Activated CD8-positive, alpha-beta memory T cell treated with anti-CD3 and anti-CD28 coated beads, Interleukin-2, amount 50 U/mL, for 24 hours (primary cell): ENCODE measurements at regions not wholly inside any gene's neighbourhood (a gene's known extent, or its start where the extent isn't known, plus 50 kb on each side); places are given as distances from the start of the nearest gene placed in this dataset.

ENCODE experiments used
- DNase-seq: peaks from one replicate; pipeline ENCODE4 v3.0.0-alpha.2; 2020; ENCODE audit errors: extremely low read depth

DNA sequence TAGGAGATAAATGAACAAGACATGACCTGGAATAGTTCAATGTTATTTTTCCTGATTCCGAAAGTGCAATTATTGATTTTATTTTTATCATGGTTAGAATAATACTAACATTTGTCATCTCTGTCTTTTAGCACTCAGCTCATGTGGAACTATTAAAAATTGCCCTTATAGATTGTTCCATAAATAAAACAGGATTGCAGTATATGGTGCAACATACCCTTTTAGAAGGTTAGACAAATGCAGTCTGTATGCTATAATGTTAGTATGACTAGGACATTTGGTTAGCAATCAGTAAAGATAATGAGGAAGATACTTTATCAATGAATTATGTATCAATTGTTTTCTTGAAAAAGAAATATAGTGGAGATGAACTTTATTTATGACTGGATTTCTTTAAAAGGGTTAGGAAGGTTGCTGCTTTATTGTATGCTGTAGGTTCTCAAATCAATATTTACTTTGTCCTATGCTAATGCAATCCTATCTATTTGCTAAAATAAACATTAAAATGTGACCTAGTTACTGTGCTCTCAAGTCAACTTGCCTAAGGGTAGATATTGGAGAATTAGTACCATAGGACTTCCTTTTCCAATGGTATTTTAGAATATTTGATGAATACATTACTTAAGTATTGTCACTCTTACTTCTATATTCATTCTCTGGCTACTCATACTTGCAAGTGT lies 348.9 kb upstream of the ISL1 start:
- no peak for DNase-seq

GRCh38 chr5:51039424-51040329 lies 343.6 kb upstream of the ISL1 start:
- no peak for DNase-seq

- no peak for DNase-seq
Measured at GRCh38 chr5:51043745-51044144, 339.5 kb upstream of the ISL1 start.

GRCh38 chr5:51047369-51047768 lies 335.9 kb upstream of the ISL1 start:
- DNase-seq = no peak

DNA sequence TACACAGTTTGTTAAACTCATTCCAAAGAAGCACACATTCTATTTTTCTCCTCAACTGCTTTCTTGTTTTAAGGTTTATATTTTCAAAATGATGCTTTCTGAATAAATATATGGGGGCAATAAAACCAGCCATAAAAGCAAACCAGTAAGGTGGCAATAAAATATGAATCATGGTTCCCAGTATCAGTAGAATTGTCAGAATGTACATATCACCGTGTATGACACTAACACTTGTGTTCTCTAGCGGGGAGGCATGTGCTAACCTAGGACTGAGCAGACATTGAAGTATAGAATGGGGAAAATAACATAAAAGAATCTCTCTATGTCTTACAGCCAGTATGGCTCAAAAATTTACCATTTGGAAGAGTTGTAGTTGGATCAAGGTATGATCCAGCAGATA lies 329.9 kb upstream of the ISL1 start:
- no peak for DNase-seq

DNA sequence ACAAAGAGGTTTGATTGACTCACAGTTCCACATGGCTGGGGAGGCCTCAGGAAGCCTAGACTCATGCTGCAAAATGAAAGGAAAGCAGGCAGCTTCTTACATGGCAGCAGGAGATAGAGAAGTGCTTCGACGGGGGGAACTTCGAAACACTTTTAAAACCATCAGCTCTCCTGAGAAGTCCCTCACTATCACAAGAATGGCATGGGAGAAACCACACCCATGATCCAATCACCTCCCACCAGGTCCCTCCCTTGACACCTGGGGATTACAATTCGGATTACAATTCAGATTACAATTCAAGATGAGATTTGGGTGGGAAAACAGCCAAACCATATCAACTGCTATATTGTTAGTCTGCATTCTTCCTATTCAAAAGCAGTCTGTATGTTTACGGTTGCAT lies 322.3 kb upstream of the ISL1 start:
- DNase-seq = no peak

GRCh38 chr5:51072937-51073336 lies 310.3 kb upstream of the ISL1 start:
- no peak for DNase-seq

DNA sequence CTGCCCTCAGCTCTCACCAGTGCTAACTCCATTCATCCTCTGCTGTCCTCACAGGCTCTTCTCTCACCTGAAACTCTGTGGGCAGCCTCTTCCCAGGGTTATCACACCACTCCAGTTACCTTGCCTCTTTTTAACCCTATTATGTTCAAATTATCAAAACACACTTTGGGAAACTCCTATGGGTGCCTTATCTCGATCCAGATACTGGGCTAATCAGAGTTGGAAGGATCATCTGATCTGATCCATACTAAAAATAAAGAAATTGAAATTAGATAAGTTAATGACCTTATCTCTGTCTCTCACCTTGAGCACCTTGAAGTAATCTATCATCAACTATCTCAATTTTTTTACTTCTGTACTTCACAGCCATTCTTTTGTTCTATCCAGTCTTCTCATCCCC lies 300.5 kb upstream of the ISL1 start:
- DNase-seq = no peak

- no peak for DNase-seq
Measured at GRCh38 chr5:51091816-51092215, 291.4 kb upstream of the ISL1 start.

DNA sequence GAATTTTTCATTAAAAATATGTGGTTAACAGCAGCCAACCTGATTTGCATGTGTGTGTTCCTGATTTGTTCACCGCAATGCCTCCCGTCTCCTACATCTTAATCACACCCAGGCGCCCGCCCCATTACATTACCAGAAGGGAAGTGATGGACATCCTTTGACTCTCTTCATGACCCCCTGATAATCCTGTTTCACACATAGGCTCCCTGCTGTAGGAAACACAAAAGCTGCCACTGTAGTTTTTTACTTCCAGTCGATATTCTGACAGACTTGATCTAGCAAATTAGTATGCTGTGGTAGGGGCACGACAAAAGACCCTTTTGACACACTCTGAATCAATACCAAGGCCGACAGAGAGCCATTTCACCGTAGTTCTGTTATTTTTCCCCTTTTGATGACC lies 287.8 kb upstream of the ISL1 start:
- DNase-seq = no peak

DNA sequence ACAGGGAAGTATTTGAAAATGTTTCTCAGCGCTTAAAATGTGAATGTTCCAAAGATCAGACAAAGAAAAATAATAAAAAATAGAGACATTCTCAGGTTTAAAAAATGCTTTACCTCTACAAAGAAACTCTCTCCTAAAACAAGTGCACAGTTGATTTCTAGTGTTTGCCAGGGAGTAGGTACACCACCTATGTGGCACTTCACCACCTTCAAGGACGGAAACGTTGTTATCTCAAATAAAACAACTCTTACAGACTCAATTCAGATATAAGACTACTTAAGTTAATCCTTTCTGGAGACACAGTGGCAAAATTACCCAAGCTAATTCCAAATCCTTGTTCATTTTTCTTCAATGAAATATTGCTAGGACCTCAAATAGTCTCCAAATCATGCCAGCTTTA lies 286.4 kb upstream of the ISL1 start:
- no peak for DNase-seq

DNA sequence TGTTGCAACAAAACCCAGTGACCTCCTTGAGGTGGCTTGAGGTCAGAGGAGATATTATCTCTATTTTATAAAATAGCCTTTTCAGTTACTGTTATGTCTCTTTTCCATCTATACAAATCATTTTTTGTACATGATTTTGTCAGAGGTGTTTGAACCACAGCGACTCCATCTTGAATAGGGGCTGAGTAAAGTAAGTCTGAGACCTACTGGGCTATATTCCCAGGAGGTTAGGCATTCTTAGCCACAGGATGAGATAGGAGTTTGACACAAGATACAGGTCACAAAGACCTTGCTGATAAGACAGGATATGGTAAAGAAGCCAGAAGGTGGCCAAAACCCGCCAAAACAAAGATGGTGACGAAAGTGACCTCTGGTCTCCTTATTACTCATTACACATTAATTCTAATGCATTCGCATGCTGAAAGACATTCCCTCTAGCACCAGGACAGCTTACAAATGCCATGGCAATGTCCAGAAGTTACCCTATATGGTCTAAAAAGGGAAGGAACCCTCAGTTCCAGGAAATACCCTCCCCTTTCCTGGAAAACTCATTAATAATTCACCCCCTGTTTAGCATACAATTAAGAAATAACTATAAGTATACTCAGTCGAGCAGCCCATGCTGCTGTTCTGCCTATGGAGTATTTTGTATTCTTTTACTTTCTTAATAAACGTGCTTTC lies 283.9 kb upstream of the ISL1 start:
- DNase-seq = no peak

GRCh38 chr5:51104556-51104955 lies 278.7 kb upstream of the ISL1 start:
- DNase-seq = no peak

GRCh38 chr5:51109786-51110410 lies 273.4 kb upstream of the ISL1 start:
- DNase-seq = no peak

- DNase-seq = no peak
Measured at GRCh38 chr5:51131266-51131665, 252.0 kb upstream of the ISL1 start.

- no peak for DNase-seq
Measured at GRCh38 chr5:51138164-51138563, 245.1 kb upstream of the ISL1 start.

GRCh38 chr5:51148437-51148836 lies 234.8 kb upstream of the ISL1 start:
- no peak for DNase-seq

DNA sequence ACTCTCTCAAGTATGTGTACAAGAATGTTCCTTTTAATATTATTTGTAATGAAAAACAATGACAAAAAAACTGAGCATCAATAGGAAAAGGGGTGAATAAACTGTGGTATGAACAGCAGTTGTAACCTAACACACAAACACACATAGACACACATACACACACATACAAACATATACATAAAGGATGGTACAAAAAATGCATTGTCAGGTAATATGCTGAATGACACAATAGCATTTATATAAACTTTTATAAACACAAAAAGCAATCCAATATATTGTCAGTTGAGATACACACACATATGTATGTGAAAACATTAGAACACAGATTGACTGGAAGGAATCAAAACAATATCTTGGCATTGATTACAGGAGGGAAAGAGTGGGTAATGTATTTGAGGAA lies 227.0 kb upstream of the ISL1 start:
- DNase-seq = no peak

DNA sequence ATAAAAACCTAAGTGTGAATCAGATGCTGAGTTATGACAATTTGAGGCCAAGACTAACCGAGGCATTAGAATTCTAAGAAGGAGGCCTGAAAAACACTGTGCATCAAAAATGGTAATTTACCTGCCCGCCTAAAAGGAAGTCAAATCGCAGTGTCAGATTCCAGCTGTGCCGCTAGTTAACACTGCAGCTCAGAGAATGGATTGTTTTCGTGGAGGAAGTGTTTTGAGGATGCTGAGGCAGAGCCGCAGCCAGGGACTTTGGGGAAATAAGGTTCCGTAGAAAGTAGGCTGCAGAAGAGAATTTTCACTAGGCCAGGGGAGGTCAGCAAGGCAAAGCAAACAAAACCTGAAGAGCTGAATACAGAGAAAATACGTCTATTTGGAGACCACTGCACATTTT lies 226.4 kb upstream of the ISL1 start:
- DNase-seq = no peak

GRCh38 chr5:51159164-51159563 lies 224.1 kb upstream of the ISL1 start:
- DNase-seq = no peak

DNA sequence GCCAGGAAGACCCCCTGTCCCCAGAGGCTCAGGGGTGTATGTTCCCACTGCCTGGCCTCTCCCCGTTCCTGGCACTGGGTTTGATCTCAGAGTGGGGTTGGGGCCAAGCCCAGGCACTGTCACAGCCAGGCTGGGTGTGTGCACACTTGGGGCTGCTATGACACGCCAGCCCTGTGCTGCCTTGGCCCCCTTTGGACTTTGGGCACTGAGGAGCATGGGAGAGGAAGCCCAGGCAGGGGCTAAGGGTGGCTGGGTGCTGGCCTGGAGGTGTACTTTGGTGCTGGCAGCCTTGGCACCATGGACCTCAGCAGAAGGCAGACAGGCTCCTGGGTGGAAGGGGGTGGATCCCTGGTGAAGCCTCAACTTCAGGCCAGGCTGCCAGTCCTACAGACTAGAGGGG lies 223.6 kb upstream of the ISL1 start:
- DNase-seq = no peak

DNA sequence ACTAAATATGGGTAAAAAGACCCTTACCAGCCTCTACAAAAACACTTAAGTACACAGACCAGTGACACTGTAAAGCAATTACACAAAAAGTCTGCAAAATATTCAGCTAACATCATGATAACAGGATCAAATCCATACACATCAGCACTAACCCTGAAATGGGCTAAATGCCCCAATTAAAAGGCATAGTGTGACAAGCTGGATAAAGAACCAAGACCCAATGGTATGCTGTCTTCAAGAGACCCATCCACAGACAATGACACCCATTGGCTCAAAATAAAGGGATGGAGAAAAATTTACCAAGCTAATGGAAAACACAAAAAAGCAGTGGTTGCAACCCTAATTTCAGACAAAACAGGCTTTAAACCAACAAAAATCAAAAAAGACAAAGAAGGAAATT lies 221.0 kb upstream of the ISL1 start:
- DNase-seq = no peak
